IMR-90 (cell line): ENCODE measurements at regions not wholly inside any gene's neighbourhood (a gene's known extent, or its start where the extent isn't known, plus 50 kb on each side); places are given as distances from the start of the nearest gene placed in this dataset.

Experiments used
- CHD1 ChIP-seq: IDR thresholded peaks from 2 replicates; pipeline ENCODE4 v1.6.1; 2012; ENCODE audit warnings: low read depth, low read length, improper control_type of control experiment
- MXI1 ChIP-seq: IDR thresholded peaks from 2 replicates; pipeline ENCODE4 v1.6.1; 2012; ENCODE audit warnings: low read depth, mild to moderate bottlenecking, low read length, moderate library complexity, borderline replicate concordance
- POLR2A ChIP-seq: IDR thresholded peaks from 2 replicates; pipeline ENCODE4 v1.6.1; 2012; ENCODE audit warnings: mild to moderate bottlenecking, low read depth, low read length
- RFX5 ChIP-seq: IDR thresholded peaks from 2 replicates; pipeline ENCODE4 v1.8.0; 2012; ENCODE audit warnings: low read depth, mild to moderate bottlenecking, low read length, moderate library complexity
- SMC3 ChIP-seq: fragments of 150-350 bp; IDR thresholded peaks from 2 replicates; pipeline ENCODE4 v1.6.1; 2016; ENCODE audit warnings: low read depth, mild to moderate bottlenecking, antibody characterized with exemption, low read length, moderate library complexity
- TF ChIP-seq, protein P1 (sequence below): conservative IDR thresholded peaks from 2 replicates; pipeline ENCODE4 v1.5.1; 2012; ENCODE audit warnings: mild to moderate bottlenecking, low read depth, low read length, improper control_type of control experiment

GRCh38 chr15:85972805-85973540 is 106.7 kb upstream of the AGBL1 start:
- TF ChIP-seq RFX5 (no peak), MXI1 (no peak), CHD1 (no peak), POLR2A (no peak), SMC3 (no peak)
- TF ChIP-seq, protein P1, sequence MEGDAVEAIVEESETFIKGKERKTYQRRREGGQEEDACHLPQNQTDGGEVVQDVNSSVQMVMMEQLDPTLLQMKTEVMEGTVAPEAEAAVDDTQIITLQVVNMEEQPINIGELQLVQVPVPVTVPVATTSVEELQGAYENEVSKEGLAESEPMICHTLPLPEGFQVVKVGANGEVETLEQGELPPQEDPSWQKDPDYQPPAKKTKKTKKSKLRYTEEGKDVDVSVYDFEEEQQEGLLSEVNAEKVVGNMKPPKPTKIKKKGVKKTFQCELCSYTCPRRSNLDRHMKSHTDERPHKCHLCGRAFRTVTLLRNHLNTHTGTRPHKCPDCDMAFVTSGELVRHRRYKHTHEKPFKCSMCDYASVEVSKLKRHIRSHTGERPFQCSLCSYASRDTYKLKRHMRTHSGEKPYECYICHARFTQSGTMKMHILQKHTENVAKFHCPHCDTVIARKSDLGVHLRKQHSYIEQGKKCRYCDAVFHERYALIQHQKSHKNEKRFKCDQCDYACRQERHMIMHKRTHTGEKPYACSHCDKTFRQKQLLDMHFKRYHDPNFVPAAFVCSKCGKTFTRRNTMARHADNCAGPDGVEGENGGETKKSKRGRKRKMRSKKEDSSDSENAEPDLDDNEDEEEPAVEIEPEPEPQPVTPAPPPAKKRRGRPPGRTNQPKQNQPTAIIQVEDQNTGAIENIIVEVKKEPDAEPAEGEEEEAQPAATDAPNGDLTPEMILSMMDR = no peak
